Stimulated activated effector memory CD8-positive, alpha-beta T cell treated with anti-CD3 and anti-CD28 coated beads, Interleukin-12 subunit alpha, Interleukin-12 subunit beta, amount 100 ng/mL, for 72 hours (primary cell): ENCODE measurements at regions not wholly inside any gene's neighbourhood (a gene's known extent, or its start where the extent isn't known, plus 50 kb on each side); places are given as distances from the start of the nearest gene placed in this dataset.
"Not testable (repeated sequence)": the region's sequence is repeated elsewhere in the genome, so short reads cannot be mapped to it uniquely, and the experiment has no call there.

ENCODE experiments used
- ATAC-seq: fragments of 150-1000 bp; cut with Tn5 transposase; 2 replicates; pipeline ENCODE4 v1.10.0; 2021
- DNase-seq, 2 donors: peaks; one replicate each; pipeline ENCODE4 v3.0.0; 2021 to 2022; ENCODE audit warnings: low spot score in 2 of 2
- H3K27ac Mint-ChIP-seq: one replicate; pipeline ENCODE4 v1.8.0; 2022; ENCODE audit warnings: mild to moderate bottlenecking, mixed read lengths
- H3K36me3 Mint-ChIP-seq: one replicate; pipeline ENCODE4 v1.8.0; 2022; ENCODE audit warnings: mild to moderate bottlenecking, mixed read lengths
- H3K4me1 Mint-ChIP-seq: one replicate; pipeline ENCODE4 v1.8.0; 2022; ENCODE audit warnings: mixed read lengths
- H3K4me3 Mint-ChIP-seq: one replicate; pipeline ENCODE4 v1.8.0; 2022; ENCODE audit warnings: mild to moderate bottlenecking, mixed read lengths
- H3K9me3 Mint-ChIP-seq: one replicate; pipeline ENCODE4 v1.8.0; 2022; ENCODE audit warnings: mixed read lengths

- H3K4me1 Mint-ChIP-seq, result no peaks in the 10 kb centered on the region
- H3K27ac Mint-ChIP-seq, result no peak overlapping the region
- no peak for ATAC-seq
- no peaks in the 10 kb centered on the region for H3K36me3 Mint-ChIP-seq
- H3K4me3 Mint-ChIP-seq, result no peak overlapping the region
- peaks cover 14% of the 10 kb centered on the region for H3K9me3 Mint-ChIP-seq
- no peak for DNase-seq
These were observed 1008.5 kb upstream of the LCORL start for GRCh38 chr4:19030048-19030447.

GRCh38 chr4:19026281-19026680 lies 1004.7 kb upstream of the LCORL start:
- Mint-ChIP-seq H3K9me3 (peaks cover 7% of the 10 kb centered on the region), H3K4me3 (no peak overlapping the region), H3K36me3 (no peaks in the 10 kb centered on the region), H3K27ac (no peak overlapping the region), H3K4me1 (no peaks in the 10 kb centered on the region)
- no peak for ATAC-seq
- no peak for DNase-seq

GRCh38 chr4:19025031-19025430 lies 1003.5 kb upstream of the LCORL start:
- Mint-ChIP-seq H3K4me1 (no peaks in the 10 kb centered on the region), H3K36me3 (no peaks in the 10 kb centered on the region), H3K4me3 (no peak overlapping the region), H3K9me3 (peaks cover 12% of the 10 kb centered on the region), H3K27ac (no peak overlapping the region)
- no peak for ATAC-seq
- DNase-seq, result no peak

- DNase-seq (no peak), ATAC-seq (no peak)
- H3K4me3 Mint-ChIP-seq, result no peak overlapping the region
- no peaks in the 10 kb centered on the region for H3K4me1 Mint-ChIP-seq
- H3K36me3 Mint-ChIP-seq, result no peaks in the 10 kb centered on the region
- peaks cover 12% of the 10 kb centered on the region for H3K9me3 Mint-ChIP-seq
- no peak overlapping the region for H3K27ac Mint-ChIP-seq
These were observed 1002.5 kb upstream of the LCORL start for GRCh38 chr4:19024047-19024446.

GRCh38 chr4:19021617-19022016 lies 1000.1 kb upstream of the LCORL start:
- peaks cover 16% of the 10 kb centered on the region for H3K9me3 Mint-ChIP-seq
- H3K36me3 Mint-ChIP-seq, result no peaks in the 10 kb centered on the region
- ATAC-seq (no peak), DNase-seq (no peak)
- H3K4me1 Mint-ChIP-seq, result no peaks in the 10 kb centered on the region
- H3K27ac Mint-ChIP-seq, result no peak overlapping the region
- H3K4me3 Mint-ChIP-seq, result no peak overlapping the region

GRCh38 chr4:19016550-19016949 lies 995.0 kb upstream of the LCORL start:
- H3K27ac Mint-ChIP-seq, H3K36me3 Mint-ChIP-seq, DNase-seq, H3K4me1 Mint-ChIP-seq, H3K4me3 Mint-ChIP-seq, ATAC-seq: not testable (repeated sequence)
- peaks cover 14% of the 10 kb centered on the region for H3K9me3 Mint-ChIP-seq

- DNase-seq, result no peak
- no peaks in the 10 kb centered on the region for H3K36me3 Mint-ChIP-seq
- H3K4me1 Mint-ChIP-seq, result no peaks in the 10 kb centered on the region
- peaks cover 11% of the 10 kb centered on the region for H3K9me3 Mint-ChIP-seq
- ATAC-seq, result no peak
- no peak overlapping the region for H3K27ac Mint-ChIP-seq
- H3K4me3 Mint-ChIP-seq, result no peak overlapping the region
These were observed 993.0 kb upstream of the LCORL start for GRCh38 chr4:19014594-19014993.

GRCh38 chr4:19010761-19011160 lies 989.2 kb upstream of the LCORL start:
- Mint-ChIP-seq H3K4me1 (no peaks in the 10 kb centered on the region), H3K9me3 (peaks cover 11% of the 10 kb centered on the region), H3K36me3 (no peaks in the 10 kb centered on the region), H3K27ac (no peak overlapping the region), H3K4me3 (no peak overlapping the region)
- ATAC-seq (no peak), DNase-seq (no peak)

GRCh38 chr4:19009881-19010280 lies 988.3 kb upstream of the LCORL start:
- H3K9me3 Mint-ChIP-seq, result peaks cover 14% of the 10 kb centered on the region
- DNase-seq, result no peak
- no peak overlapping the region for H3K27ac Mint-ChIP-seq
- no peak for ATAC-seq
- H3K4me3 Mint-ChIP-seq, result no peak overlapping the region
- no peaks in the 10 kb centered on the region for H3K4me1 Mint-ChIP-seq
- H3K36me3 Mint-ChIP-seq, result no peaks in the 10 kb centered on the region

GRCh38 chr4:19005211-19005610 lies 983.7 kb upstream of the LCORL start:
- Mint-ChIP-seq H3K4me1 (no peaks in the 10 kb centered on the region), H3K4me3 (no peak overlapping the region), H3K9me3 (peaks cover 17% of the 10 kb centered on the region), H3K36me3 (no peaks in the 10 kb centered on the region), H3K27ac (no peak overlapping the region)
- no peak for DNase-seq
- no peak for ATAC-seq

- no peak overlapping the region for H3K27ac Mint-ChIP-seq
- DNase-seq, result no peak
- no peak overlapping the region for H3K4me3 Mint-ChIP-seq
- H3K9me3 Mint-ChIP-seq, result peaks cover 16% of the 10 kb centered on the region
- H3K4me1 Mint-ChIP-seq, result no peaks in the 10 kb centered on the region
- no peaks in the 10 kb centered on the region for H3K36me3 Mint-ChIP-seq
- ATAC-seq, result no peak
These were observed 980.6 kb upstream of the LCORL start for GRCh38 chr4:19002170-19002569.

- no peaks in the 10 kb centered on the region for H3K36me3 Mint-ChIP-seq
- no peaks in the 10 kb centered on the region for H3K4me1 Mint-ChIP-seq
- DNase-seq, result no peak
- H3K27ac Mint-ChIP-seq, result no peak overlapping the region
- ATAC-seq, result no peak
- no peak overlapping the region for H3K4me3 Mint-ChIP-seq
- peaks cover 13% of the 10 kb centered on the region for H3K9me3 Mint-ChIP-seq
These were observed 978.0 kb upstream of the LCORL start for GRCh38 chr4:18999595-18999994.

- Mint-ChIP-seq H3K36me3 (no peaks in the 10 kb centered on the region), H3K9me3 (peaks cover 21% of the 10 kb centered on the region), H3K4me1 (no peaks in the 10 kb centered on the region), H3K27ac (no peak overlapping the region), H3K4me3 (no peak overlapping the region)
- ATAC-seq (no peak), DNase-seq (no peak)
These were observed 959.7 kb upstream of the LCORL start for GRCh38 chr4:18981234-18981615.

GRCh38 chr4:18980516-18981233 lies 959.1 kb upstream of the LCORL start:
- Mint-ChIP-seq H3K4me1 (no peaks in the 10 kb centered on the region), H3K27ac (no peak overlapping the region), H3K36me3 (no peaks in the 10 kb centered on the region), H3K9me3 (peaks cover 21% of the 10 kb centered on the region), H3K4me3 (no peak overlapping the region)
- no peak for ATAC-seq
- DNase-seq, result no peak

- DNase-seq, result no peak
These were observed 955.3 kb upstream of the LCORL start for GRCh38 chr4:18976884-18977283.

GRCh38 chr4:18975916-18976808 lies 954.6 kb upstream of the LCORL start:
- ATAC-seq, result no peak
- H3K4me1 Mint-ChIP-seq, result no peaks in the 10 kb centered on the region
- H3K27ac Mint-ChIP-seq, result no peak overlapping the region

More at GRCh38 chr4:18976884-18977283, 955.3 kb upstream of the LCORL start:
- Mint-ChIP-seq H3K4me1 (no peaks in the 10 kb centered on the region), H3K9me3 (peaks cover 10% of the 10 kb centered on the region), H3K27ac (no peak overlapping the region), H3K36me3 (no peaks in the 10 kb centered on the region), H3K4me3 (no peak overlapping the region)
- ATAC-seq, result no peak

More at GRCh38 chr4:18975916-18976808, 954.6 kb upstream of the LCORL start:
- no peaks in the 10 kb centered on the region for H3K36me3 Mint-ChIP-seq
- peaks cover 10% of the 10 kb centered on the region for H3K9me3 Mint-ChIP-seq
- no peak overlapping the region for H3K4me3 Mint-ChIP-seq
- DNase-seq, result no peak
